HepG2 (cell line): ENCODE measurements at regions not wholly inside any gene's neighbourhood (a gene's known extent, or its start where the extent isn't known, plus 50 kb on each side); places are given as distances from the start of the nearest gene placed in this dataset.

Experiments
- ATAC-seq: fragments of 200-7000 bp; cut with Tn5 transposase; 3 replicates; pipeline ENCODE4 v1.9.1; 2020; ENCODE audit warnings: mild to moderate bottlenecking, moderate library complexity
- BruUV-seq: library from RNA; stranded (reverse); fragments of 400-500 nt; replicated peaks from 2 replicates; lab custom pipeline; 2021; lab: Mats Ljungman, UMichigan
- CTCF ChIA-PET: fragments of 300-600 bp; formaldehyde crosslinking; extraction: SDS; loops from one replicate; lab custom pipeline; 2021; ENCODE audit warnings: low total read pairs, inconsistent platforms, low intra/inter-chr PET ratio; lab: Yijun Ruan, JAX
- POLR2A ChIA-PET: fragments of 350-600 bp; sonication (Branson Sonifier 250); formaldehyde crosslinking; loops from one replicate; lab custom pipeline; 2020; ENCODE audit warnings: antibody characterized with exemption, inconsistent platforms; lab: Yijun Ruan, JAX
- DNase-seq: peaks from one replicate; pipeline ENCODE4 v3.0.0-alpha.2; 2015; ENCODE audit warnings: low spot score
- FAIRE-seq: peaks from 3 replicates; lab custom pipeline; 2011; peaks lifted over from hg19 to GRCh38; lab: Jason Lieb, UNC
- H2AFZ ChIP-seq: one replicate; pipeline ENCODE4 v1.6.1; 2011; ENCODE audit warnings: low read length, inconsistent platforms
- H3K27ac ChIP-seq: fragments of 300-600 bp; 3 replicates; pipeline ENCODE4 v1.8.0; 2011; ENCODE audit warnings: mixed run types, mild to moderate bottlenecking, mixed read lengths, low read length, inconsistent platforms; ENCODE audit not compliant: insufficient read depth; ENCODE audit errors: extremely low read length
- H3K27me3 ChIP-seq, 2 experiments: fragments of 200-600 bp in 1 of 2; 2 replicates in 1 of 2; 3 replicates in 1 of 2; pipeline versions ENCODE4 v1.6.0 to v1.8.0; 2011; ENCODE audit warnings: low read length in 2 of 2, mild to moderate bottlenecking in 2 of 2, moderate library complexity in 2 of 2, inconsistent platforms in 1 of 2; ENCODE audit not compliant: insufficient read depth in 2 of 2, control insufficient read depth in 1 of 2
- H3K36me3 ChIP-seq, 2 experiments: fragments of 200-600 bp in 1 of 2; replicated peaks in 1 of 2; 2 replicates in 1 of 2; 3 replicates in 1 of 2; pipeline versions ENCODE4 v1.5.1 to v1.8.0; 2011; ENCODE audit warnings: low read length in 2 of 2, inconsistent platforms in 1 of 2; ENCODE audit not compliant: insufficient read depth in 2 of 2, control insufficient read depth in 1 of 2
- H3K4me1 ChIP-seq: 2 replicates; pipeline ENCODE4 v1.5.1; 2012; ENCODE audit warnings: low read length, inconsistent platforms; ENCODE audit not compliant: insufficient read depth
- H3K4me2 ChIP-seq: 2 replicates; pipeline ENCODE4 v1.6.0; 2011; ENCODE audit warnings: low read depth, low read length, inconsistent platforms
- H3K4me3 ChIP-seq, 3 experiments: fragments of 200-600 bp in 1 of 3; sonication (generic), shearing (Covaris generic) in 1 of 3; replicated peaks in 1 of 3; 2 replicates each; pipeline ENCODE4 v1.5.1; 2011 to 2016; ENCODE audit warnings: low read length in 3 of 3, inconsistent platforms in 2 of 3, low read depth in 2 of 3, mild to moderate bottlenecking in 2 of 3, control low read depth in 1 of 3, mixed read lengths in 1 of 3; ENCODE audit not compliant: insufficient read depth in 1 of 3
- H3K79me2 ChIP-seq: one replicate; pipeline ENCODE4 v1.6.1; 2011; ENCODE audit warnings: low read length, inconsistent platforms; ENCODE audit not compliant: insufficient read depth
- H3K9ac ChIP-seq: 2 replicates; pipeline ENCODE4 v1.6.0; 2011; ENCODE audit warnings: mild to moderate bottlenecking, low read depth, low read length, inconsistent platforms; ENCODE audit not compliant: insufficient read depth
- H3K9me3 ChIP-seq: 2 replicates; pipeline ENCODE4 v1.5.1; 2012; ENCODE audit warnings: mild to moderate bottlenecking, low read length
- H4K20me1 ChIP-seq: 2 replicates; pipeline ENCODE4 v1.6.0; 2011; ENCODE audit warnings: inconsistent platforms, mild to moderate bottlenecking, low read length, moderate library complexity; ENCODE audit not compliant: insufficient read depth
- ATF1 ChIP-seq: IDR thresholded peaks from 2 replicates; pipeline ENCODE4 v1.6.1; 2016; ENCODE audit warnings: mild to moderate bottlenecking, control low read depth
- ATF7-NPFF ChIP-seq: sonication (generic); formaldehyde crosslinking; IDR thresholded peaks from 2 replicates; pipeline ENCODE4 v1.8.1; 2023; ENCODE audit warnings: mild to moderate bottlenecking, low read depth, missing genetic modification reagents, moderate library complexity
- CHD2 ChIP-seq: IDR thresholded peaks from 2 replicates; pipeline ENCODE4 v1.6.1; 2011; ENCODE audit warnings: low read depth, low read length, improper control_type of control experiment
- CREM ChIP-seq, 2 experiments: sonication (generic) in 1 of 2; formaldehyde crosslinking in 1 of 2; IDR thresholded peaks; 2 replicates each; pipeline versions ENCODE4 v1.4.0 to v1.6.1; 2016 to 2020; ENCODE audit warnings: antibody characterized with exemption in 1 of 2, mild to moderate bottlenecking in 1 of 2, missing genetic modification reagents in 1 of 2
- ISX ChIP-seq: sonication (generic); formaldehyde crosslinking; conservative IDR thresholded peaks from 2 replicates; pipeline ENCODE4 v1.5.0; 2020; ENCODE audit warnings: missing genetic modification reagents
- PCBP1 ChIP-seq: fragments of 200-400 bp; formaldehyde crosslinking; IDR thresholded peaks from 2 replicates; pipeline ENCODE4 v1.6.1; 2017; ENCODE audit warnings: mild to moderate bottlenecking, low read depth, low read length, borderline replicate concordance
- POGZ ChIP-seq: sonication (generic); formaldehyde crosslinking; IDR thresholded peaks from 2 replicates; pipeline ENCODE4 v1.4.0; 2020; ENCODE audit warnings: mild to moderate bottlenecking, missing genetic modification reagents
- RELA ChIP-seq: sonication (generic); formaldehyde crosslinking; IDR thresholded peaks from 2 replicates; pipeline ENCODE4 v1.4.0; 2020; ENCODE audit warnings: missing genetic modification reagents
- SP4 ChIP-seq: sonication (generic); formaldehyde crosslinking; IDR thresholded peaks from 2 replicates; pipeline ENCODE4 v1.8.1; 2023; ENCODE audit warnings: mild to moderate bottlenecking, missing genetic modification reagents
- THYN1 ChIP-seq: sonication (generic); formaldehyde crosslinking; IDR thresholded peaks from 2 replicates; pipeline ENCODE4 v1.8.1; 2023; ENCODE audit warnings: low read depth, mild to moderate bottlenecking, moderate library complexity, missing genetic modification reagents, borderline replicate concordance
- ZFP62 ChIP-seq: sonication (generic); formaldehyde crosslinking; IDR thresholded peaks from 2 replicates; pipeline ENCODE4 v1.4.0; 2020; ENCODE audit warnings: missing genetic modification reagents
- ZFYVE20 ChIP-seq: sonication (generic); formaldehyde crosslinking; IDR thresholded peaks from 2 replicates; pipeline ENCODE4 v1.8.0; 2023; ENCODE audit warnings: low read depth, mild to moderate bottlenecking, moderate library complexity, missing genetic modification reagents, borderline replicate concordance
- ZNF17 ChIP-seq: sonication (generic); formaldehyde crosslinking; IDR thresholded peaks from 2 replicates; pipeline ENCODE4 v1.5.0; 2020; ENCODE audit warnings: mild to moderate bottlenecking, missing genetic modification reagents
- ZNF558 ChIP-seq: sonication (generic); formaldehyde crosslinking; IDR thresholded peaks from 2 replicates; pipeline ENCODE4 v1.9.0; 2022; ENCODE audit warnings: mild to moderate bottlenecking, missing genetic modification reagents, borderline replicate concordance
- ZNF841 ChIP-seq: sonication (generic); formaldehyde crosslinking; IDR thresholded peaks from 2 replicates; pipeline ENCODE4 v1.8.1; 2023; ENCODE audit warnings: missing genetic modification reagents, borderline replicate concordance
- whole genome bisulfite sequencing: methylation state at CpG from one replicate; pipeline ENCODE4 v1.1.6; 2017; ENCODE audit warnings: low lambda C conversion rate; 5-methylcytosine and 5-hydroxymethylcytosine counted together
- in situ Hi-C: cut with HindIII; loops from 2 replicates; pipeline ENCODE4 v1.10.0; 2017; ENCODE audit warnings: low pct_unique_long_range_greater_than_20kb; ENCODE audit not compliant: extremely low pct_ligation_motif_present
- intact Hi-C: fragments of 100-400 bp; cut with micrococcal nuclease; formaldehyde crosslinking; loops from one replicate; pipeline ENCODE4 v1.10.0; 2022; ENCODE audit not compliant: unreplicated experiment
- TF ChIP-seq, protein P1 (sequence below): sonication (generic); formaldehyde crosslinking; conservative IDR thresholded peaks from 2 replicates; pipeline ENCODE4 v1.4.0; 2020; ENCODE audit warnings: missing genetic modification reagents
- TF ChIP-seq, protein P2 (sequence below): sonication (generic); formaldehyde crosslinking; IDR thresholded peaks from 2 replicates; pipeline ENCODE4 v1.5.0; 2020; ENCODE audit warnings: mild to moderate bottlenecking, missing genetic modification reagents, borderline replicate concordance

DNA sequence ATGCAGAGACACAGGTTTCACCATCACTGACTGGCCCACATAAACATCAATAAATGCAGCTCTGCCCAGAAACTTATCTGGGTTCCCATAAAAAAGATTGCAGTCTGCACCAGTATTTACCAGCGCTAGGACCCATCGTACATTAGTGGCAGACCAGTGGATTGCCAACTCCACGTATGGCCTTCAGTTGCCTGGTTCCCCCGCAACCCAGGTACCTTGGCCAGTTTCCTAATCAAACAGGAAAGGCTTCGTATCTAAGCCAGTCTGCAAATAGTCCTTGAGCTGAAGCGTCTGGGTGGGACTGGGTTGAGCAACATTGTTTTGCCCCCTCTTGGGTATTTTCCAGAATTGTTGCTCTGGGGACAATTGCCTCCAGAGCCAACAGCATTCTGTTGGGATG, 1639.3 kb downstream of the MRPL39 start (continued):
- TF ChIP-seq, protein P1, sequence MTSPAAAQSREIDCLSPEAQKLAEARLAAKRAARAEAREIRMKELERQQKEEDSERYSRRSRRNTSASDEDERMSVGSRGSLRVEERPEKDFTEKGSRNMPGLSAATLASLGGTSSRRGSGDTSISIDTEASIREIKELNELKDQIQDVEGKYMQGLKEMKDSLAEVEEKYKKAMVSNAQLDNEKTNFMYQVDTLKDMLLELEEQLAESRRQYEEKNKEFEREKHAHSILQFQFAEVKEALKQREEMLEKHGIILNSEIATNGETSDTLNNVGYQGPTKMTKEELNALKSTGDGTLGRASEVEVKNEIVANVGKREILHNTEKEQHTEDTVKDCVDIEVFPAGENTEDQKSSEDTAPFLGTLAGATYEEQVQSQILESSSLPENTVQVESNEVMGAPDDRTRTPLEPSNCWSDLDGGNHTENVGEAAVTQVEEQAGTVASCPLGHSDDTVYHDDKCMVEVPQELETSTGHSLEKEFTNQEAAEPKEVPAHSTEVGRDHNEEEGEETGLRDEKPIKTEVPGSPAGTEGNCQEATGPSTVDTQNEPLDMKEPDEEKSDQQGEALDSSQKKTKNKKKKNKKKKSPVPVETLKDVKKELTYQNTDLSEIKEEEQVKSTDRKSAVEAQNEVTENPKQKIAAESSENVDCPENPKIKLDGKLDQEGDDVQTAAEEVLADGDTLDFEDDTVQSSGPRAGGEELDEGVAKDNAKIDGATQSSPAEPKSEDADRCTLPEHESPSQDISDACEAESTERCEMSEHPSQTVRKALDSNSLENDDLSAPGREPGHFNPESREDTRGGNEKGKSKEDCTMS (CRISPR knock-in tag): no peak
- TF ChIP-seq, protein P2, sequence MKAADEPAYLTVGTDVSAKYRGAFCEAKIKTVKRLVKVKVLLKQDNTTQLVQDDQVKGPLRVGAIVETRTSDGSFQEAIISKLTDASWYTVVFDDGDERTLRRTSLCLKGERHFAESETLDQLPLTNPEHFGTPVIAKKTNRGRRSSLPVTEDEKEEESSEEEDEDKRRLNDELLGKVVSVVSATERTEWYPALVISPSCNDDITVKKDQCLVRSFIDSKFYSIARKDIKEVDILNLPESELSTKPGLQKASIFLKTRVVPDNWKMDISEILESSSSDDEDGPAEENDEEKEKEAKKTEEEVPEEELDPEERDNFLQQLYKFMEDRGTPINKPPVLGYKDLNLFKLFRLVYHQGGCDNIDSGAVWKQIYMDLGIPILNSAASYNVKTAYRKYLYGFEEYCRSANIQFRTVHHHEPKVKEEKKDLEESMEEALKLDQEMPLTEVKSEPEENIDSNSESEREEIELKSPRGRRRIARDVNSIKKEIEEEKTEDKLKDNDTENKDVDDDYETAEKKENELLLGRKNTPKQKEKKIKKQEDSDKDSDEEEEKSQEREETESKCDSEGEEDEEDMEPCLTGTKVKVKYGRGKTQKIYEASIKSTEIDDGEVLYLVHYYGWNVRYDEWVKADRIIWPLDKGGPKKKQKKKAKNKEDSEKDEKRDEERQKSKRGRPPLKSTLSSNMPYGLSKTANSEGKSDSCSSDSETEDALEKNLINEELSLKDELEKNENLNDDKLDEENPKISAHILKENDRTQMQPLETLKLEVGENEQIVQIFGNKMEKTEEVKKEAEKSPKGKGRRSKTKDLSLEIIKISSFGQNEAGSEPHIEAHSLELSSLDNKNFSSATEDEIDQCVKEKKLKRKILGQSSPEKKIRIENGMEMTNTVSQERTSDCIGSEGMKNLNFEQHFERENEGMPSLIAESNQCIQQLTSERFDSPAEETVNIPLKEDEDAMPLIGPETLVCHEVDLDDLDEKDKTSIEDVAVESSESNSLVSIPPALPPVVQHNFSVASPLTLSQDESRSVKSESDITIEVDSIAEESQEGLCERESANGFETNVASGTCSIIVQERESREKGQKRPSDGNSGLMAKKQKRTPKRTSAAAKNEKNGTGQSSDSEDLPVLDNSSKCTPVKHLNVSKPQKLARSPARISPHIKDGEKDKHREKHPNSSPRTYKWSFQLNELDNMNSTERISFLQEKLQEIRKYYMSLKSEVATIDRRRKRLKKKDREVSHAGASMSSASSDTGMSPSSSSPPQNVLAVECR: no peak
- no peak for TF ChIP-seq CHD2

DNA sequence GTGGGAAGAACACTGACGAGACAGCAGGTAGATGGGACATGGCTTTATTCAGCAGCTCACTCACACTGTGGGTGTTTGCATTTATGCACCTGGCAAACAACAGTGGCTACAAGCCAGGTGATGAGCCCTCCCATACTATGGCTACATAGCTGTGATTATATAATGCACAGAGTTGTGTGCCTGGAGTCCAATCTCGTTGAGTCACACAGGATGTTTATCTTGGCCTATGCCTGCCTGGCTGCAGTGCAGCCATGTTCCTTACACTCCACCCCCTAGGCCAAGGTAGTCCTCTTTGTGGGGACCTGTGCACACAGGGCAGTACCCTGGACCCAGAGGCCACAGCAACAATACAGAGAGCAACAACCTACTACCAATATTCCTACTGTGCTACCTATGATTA, 1643.8 kb downstream of the MRPL39 start:
- WGBS: 0% methylated on average over 1 of the region's 2 CpGs
- H3K4me2 ChIP-seq: no peak overlapping the region
- H3K79me2 ChIP-seq: no peaks in the 10 kb centered on the region
- in situ Hi-C loops: no loop called here
- ATAC-seq: no peak
- no peak for FAIRE-seq
- intact Hi-C loops: no loop called here
- no peak overlapping the region for H3K27ac ChIP-seq
- H3K4me1 ChIP-seq: no peaks in the 10 kb centered on the region
- BruUV-seq: no TSS peak
- H3K9ac ChIP-seq: no peak overlapping the region
- H3K36me3 ChIP-seq: no peaks in the 10 kb centered on the region
- CTCF ChIA-PET: no interaction called here
- peaks cover 81% of the 10 kb centered on the region for H3K9me3 ChIP-seq
- no peaks in the 10 kb centered on the region for H3K27me3 ChIP-seq
- no peaks in the 10 kb centered on the region for H4K20me1 ChIP-seq
- no peak overlapping the region for H3K4me3 ChIP-seq
- no peak overlapping the region for H2AFZ ChIP-seq
- POLR2A ChIA-PET: no interaction called here
- no peak for DNase-seq
- TF ChIP-seq SP4 (CRISPR knock-in tag) (no peak), RELA (CRISPR knock-in tag) (no peak), POGZ (no peak), ATF1 (CRISPR knock-in tag) (no peak), ZFP62 (CRISPR knock-in tag) (no peak), CREM (IDR thresholded peaks at IDR 0.05) (no peak), CREM (CRISPR knock-in tag; IDR thresholded peaks at IDR 0.05) (no peak), ZNF558 (CRISPR knock-in tag) (no peak), ATF7-NPFF (CRISPR knock-in tag) (no peak), ZNF841 (CRISPR knock-in tag) (no peak), ZFYVE20 (CRISPR knock-in tag) (no peak), PCBP1 (no peak), ISX (no peak), THYN1 (CRISPR knock-in tag) (no peak), ZNF17 (CRISPR knock-in tag) (no peak)
